PC-3 (cell line): ENCODE measurements at regions not wholly inside any gene's neighbourhood (a gene's known extent, or its start where the extent isn't known, plus 50 kb on each side); places are given as distances from the start of the nearest gene placed in this dataset.

ENCODE experiments used
- ATAC-seq: fragments of 200-7000 bp; cut with Tn5 transposase; 2 replicates; pipeline ENCODE4 v1.9.1; 2020; ENCODE audit warnings: mild to moderate bottlenecking, moderate library complexity
- BruUV-seq: library from RNA; stranded (reverse); fragments of 400-500 nt; replicated peaks from 2 replicates; lab custom pipeline; 2021; lab: Mats Ljungman, UMichigan
- CTCF ChIA-PET: fragments of 300-600 bp; sonication (Branson Sonifier 250); formaldehyde crosslinking; loops from one replicate; lab custom pipeline; 2022; ENCODE audit warnings: antibody characterized with exemption; lab: Charles Lee
- POLR2A ChIA-PET: fragments of 300-600 bp; sonication (Branson Sonifier 250); formaldehyde crosslinking; loops from one replicate; lab custom pipeline; 2022; ENCODE audit warnings: antibody characterized with exemption; ENCODE audit not compliant: unreplicated experiment; lab: Charles Lee
- DNase-seq: peaks from one replicate; pipeline ENCODE4 v3.0.0-alpha.2; 2015
- H2AFZ ChIP-seq: fragments of 300-600 bp; sonication (generic); 2 replicates; pipeline ENCODE4 v1.6.0; 2016; ENCODE audit warnings: antibody characterized with exemption, low read length
- H3F3A ChIP-seq: fragments of 300-600 bp; sonication (generic); one replicate; pipeline ENCODE4 v1.6.0; 2017; ENCODE audit warnings: antibody characterized with exemption, low read length, control low read depth, mild to moderate bottlenecking; ENCODE audit not compliant: unreplicated experiment
- H3K27ac ChIP-seq: fragments of 300-600 bp; sonication (generic); 2 replicates; pipeline ENCODE4 v1.5.1; 2016; ENCODE audit warnings: mild to moderate bottlenecking, low read length
- H3K27me3 ChIP-seq: fragments of 300-600 bp; sonication (generic); 2 replicates; pipeline ENCODE4 v1.6.1; 2016; ENCODE audit warnings: low read length, mixed read lengths
- H3K36me3 ChIP-seq: fragments of 300-600 bp; sonication (generic); 2 replicates; pipeline ENCODE4 v1.6.1; 2016; ENCODE audit warnings: low read depth, mixed run types, low read length, mixed read lengths
- H3K4me1 ChIP-seq: fragments of 300-600 bp; sonication (generic); 2 replicates; pipeline ENCODE4 v1.5.1; 2016; ENCODE audit warnings: low read length; ENCODE audit not compliant: insufficient read depth
- H3K4me2 ChIP-seq: fragments of 300-600 bp; sonication (generic); 2 replicates; pipeline ENCODE4 v1.6.0; 2016; ENCODE audit warnings: low read length
- H3K4me3 ChIP-seq: fragments of 300-600 bp; sonication (generic); 2 replicates; pipeline ENCODE4 v1.5.1; 2016; ENCODE audit warnings: mild to moderate bottlenecking, low read length, mixed read lengths
- H3K79me2 ChIP-seq: fragments of 300-600 bp; sonication (generic); 2 replicates; pipeline ENCODE4 v1.6.1; 2017; ENCODE audit warnings: low read length, mixed read lengths
- H3K9ac ChIP-seq: fragments of 300-600 bp; sonication (generic); 2 replicates; pipeline ENCODE4 v1.6.0; 2016; ENCODE audit warnings: mild to moderate bottlenecking, low read length
- H3K9me2 ChIP-seq: fragments of 300-600 bp; sonication (generic); replicated peaks from 2 replicates; pipeline ENCODE4 v1.6.1; 2016; ENCODE audit warnings: mixed run types, low read length, mixed read lengths
- H3K9me3 ChIP-seq: fragments of 300-600 bp; sonication (generic); 2 replicates; pipeline ENCODE4 v1.6.1; 2016; ENCODE audit warnings: low read length, mixed read lengths
- H4K20me1 ChIP-seq: fragments of 300-600 bp; sonication (generic); 2 replicates; pipeline ENCODE4 v1.6.1; 2016; ENCODE audit warnings: low read length, mixed read lengths
- EZH2 ChIP-seq: fragments of 300-600 bp; sonication (generic); IDR thresholded peaks from one replicate; pipeline ENCODE4 v1.6.1; 2017; ENCODE audit warnings: antibody characterized with exemption, mild to moderate bottlenecking, low read length; ENCODE audit not compliant: unreplicated experiment
- EZH2phosphoT487 ChIP-seq: fragments of 300-600 bp; sonication (generic); IDR thresholded peaks from 2 replicates; pipeline ENCODE4 v1.6.1; 2018; ENCODE audit warnings: mild to moderate bottlenecking, antibody characterized with exemption, low read length, borderline replicate concordance
- intact Hi-C: fragments of 100-400 bp; cut with micrococcal nuclease; formaldehyde crosslinking; loops from 2 replicates; pipeline ENCODE4 v1.9.0; 2023
- TF ChIP-seq, protein P1 (sequence below): fragments of 300-600 bp; sonication (generic); conservative IDR thresholded peaks from 2 replicates; pipeline ENCODE4 v1.5.1; 2017; ENCODE audit warnings: antibody characterized with exemption, low read depth, mild to moderate bottlenecking, low read length

DNA sequence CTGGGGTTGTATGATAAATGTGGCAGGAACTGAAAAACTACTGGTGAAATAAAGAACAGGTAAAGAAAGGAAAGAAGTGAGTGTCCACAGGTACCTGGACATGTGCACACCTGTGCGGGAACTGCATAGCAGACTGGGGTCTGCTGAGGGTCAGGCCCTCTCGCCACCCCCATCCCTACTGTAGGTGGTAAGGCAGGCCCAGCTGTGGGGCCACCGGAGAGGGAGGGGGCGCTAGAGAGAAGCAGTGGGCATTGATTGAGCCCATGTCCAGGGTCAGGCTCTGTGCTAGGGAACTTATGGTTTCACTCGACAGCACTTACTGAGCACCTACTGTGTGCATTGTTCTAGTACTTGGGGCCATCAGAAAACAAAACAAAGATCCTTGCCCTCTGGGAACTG lies 400.5 kb downstream of the MATN1 start:
- Histone ChIP-seq H4K20me1 (no peaks in the 10 kb centered on the region), H3K4me2 (no peak overlapping the region), H3F3A (no peaks in the 10 kb centered on the region), H3K36me3 (no peaks in the 10 kb centered on the region), H3K9ac (no peak overlapping the region), H3K9me3 (no peaks in the 10 kb centered on the region), H3K4me3 (no peak overlapping the region), H3K27ac (no peak overlapping the region), H3K9me2 (no peaks in the 10 kb centered on the region), H2AFZ (no peak overlapping the region), H3K4me1 (no peaks in the 10 kb centered on the region), H3K79me2 (no peaks in the 10 kb centered on the region), H3K27me3 (peaks cover 19% of the 10 kb centered on the region)
- POLR2A ChIA-PET = no interaction called here
- DNase-seq (no peak), ATAC-seq (no peak)
- TF ChIP-seq, protein P1, sequence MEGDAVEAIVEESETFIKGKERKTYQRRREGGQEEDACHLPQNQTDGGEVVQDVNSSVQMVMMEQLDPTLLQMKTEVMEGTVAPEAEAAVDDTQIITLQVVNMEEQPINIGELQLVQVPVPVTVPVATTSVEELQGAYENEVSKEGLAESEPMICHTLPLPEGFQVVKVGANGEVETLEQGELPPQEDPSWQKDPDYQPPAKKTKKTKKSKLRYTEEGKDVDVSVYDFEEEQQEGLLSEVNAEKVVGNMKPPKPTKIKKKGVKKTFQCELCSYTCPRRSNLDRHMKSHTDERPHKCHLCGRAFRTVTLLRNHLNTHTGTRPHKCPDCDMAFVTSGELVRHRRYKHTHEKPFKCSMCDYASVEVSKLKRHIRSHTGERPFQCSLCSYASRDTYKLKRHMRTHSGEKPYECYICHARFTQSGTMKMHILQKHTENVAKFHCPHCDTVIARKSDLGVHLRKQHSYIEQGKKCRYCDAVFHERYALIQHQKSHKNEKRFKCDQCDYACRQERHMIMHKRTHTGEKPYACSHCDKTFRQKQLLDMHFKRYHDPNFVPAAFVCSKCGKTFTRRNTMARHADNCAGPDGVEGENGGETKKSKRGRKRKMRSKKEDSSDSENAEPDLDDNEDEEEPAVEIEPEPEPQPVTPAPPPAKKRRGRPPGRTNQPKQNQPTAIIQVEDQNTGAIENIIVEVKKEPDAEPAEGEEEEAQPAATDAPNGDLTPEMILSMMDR = no peak; the same call in 1 of the 2 replicates
- no peak for TF ChIP-seq EZH2
- BruUV-seq = no TSS peak
- intact Hi-C loops = no loop called here
- CTCF ChIA-PET = no interaction called here

DNA sequence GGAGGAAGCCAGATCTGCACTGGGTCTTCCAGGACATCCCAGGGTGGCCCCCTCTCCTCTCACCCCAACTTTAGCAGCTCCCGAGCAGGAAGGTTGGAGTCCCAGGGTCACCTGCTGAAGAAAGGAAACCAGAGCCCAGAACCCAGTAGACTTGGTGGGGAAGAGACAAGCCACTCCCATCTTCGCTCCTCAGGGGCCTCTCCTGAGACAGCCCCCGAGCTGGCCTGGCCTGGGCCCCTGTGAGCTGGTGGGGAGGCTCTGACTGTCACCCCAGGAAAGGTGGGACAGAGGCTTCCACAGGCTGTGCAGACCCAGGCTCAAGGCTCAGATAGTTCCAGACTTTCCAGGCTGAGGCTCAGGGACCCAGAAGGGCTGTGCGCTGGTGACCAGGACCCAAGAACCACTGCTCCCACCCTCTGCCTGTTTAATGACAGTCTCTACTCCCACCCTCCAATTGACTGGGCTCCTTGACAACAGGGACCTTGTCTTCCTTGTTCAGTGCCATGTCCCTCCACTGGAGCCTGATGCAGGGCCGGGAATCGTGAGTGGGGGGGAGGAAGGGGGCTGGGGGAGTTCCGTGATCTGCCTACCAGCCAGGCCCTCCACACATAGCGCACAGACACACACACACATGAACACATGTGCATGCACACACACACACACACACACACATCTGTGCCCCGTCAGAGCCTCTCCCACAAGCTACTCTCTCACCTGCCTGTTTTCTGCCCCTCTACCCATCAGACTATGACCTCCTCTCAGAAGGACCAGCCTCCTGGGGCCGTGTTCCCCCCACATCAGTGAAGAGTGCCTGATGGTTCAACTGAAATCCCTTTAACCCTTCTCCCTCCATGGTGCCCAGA lies 401.2 kb downstream of the MATN1 start:
- intact Hi-C loops = no loop called here
- no peaks in the 10 kb centered on the region for H3K79me2 ChIP-seq
- H3K4me2 ChIP-seq = no peak overlapping the region
- ChIA-PET CTCF (no interaction called here), POLR2A (no interaction called here)
- no peak overlapping the region for H3K4me3 ChIP-seq
- ATAC-seq (no peak), DNase-seq (no peak)
- no peaks in the 10 kb centered on the region for H3K4me1 ChIP-seq
- no peaks in the 10 kb centered on the region for H3K36me3 ChIP-seq
- peaks cover 14% of the 10 kb centered on the region for H3K27me3 ChIP-seq
- TF ChIP-seq EZH2 (no peak), EZH2phosphoT487 (no peak)
- TF ChIP-seq, protein P1 = no peak
- no peaks in the 10 kb centered on the region for H4K20me1 ChIP-seq
- no peaks in the 10 kb centered on the region for H3K9me2 ChIP-seq
- no TSS peak for BruUV-seq
- no peak overlapping the region for H3K27ac ChIP-seq
- H3F3A ChIP-seq = no peaks in the 10 kb centered on the region
- no peak overlapping the region for H2AFZ ChIP-seq
- no peak overlapping the region for H3K9ac ChIP-seq
- no peaks in the 10 kb centered on the region for H3K9me3 ChIP-seq

GRCh38 chr1:30321246-30321910 lies 402.0 kb downstream of the MATN1 start:
- TF ChIP-seq EZH2phosphoT487 = no peak
- Histone ChIP-seq H3K9me3 (no peaks in the 10 kb centered on the region; the same call in 1 of the 2 replicates), H4K20me1 (no peaks in the 10 kb centered on the region), H3F3A (no peaks in the 10 kb centered on the region), H3K27me3 (peaks cover 6% of the 10 kb centered on the region; the same call in 1 of the 2 replicates), H3K4me2 (no peak overlapping the region), H3K27ac (no peak overlapping the region), H3K9ac (no peak overlapping the region), H3K4me1 (no peaks in the 10 kb centered on the region), H3K4me3 (no peak overlapping the region), H3K36me3 (no peaks in the 10 kb centered on the region), H3K79me2 (no peaks in the 10 kb centered on the region), H2AFZ (no peak overlapping the region), H3K9me2 (no peaks in the 10 kb centered on the region)
- ChIA-PET POLR2A (no interaction called here), CTCF (interaction anchor here (0.6 kb wide), 1 partner anchor 615 kb away, joined by 3 read pairs; no protein-coding TSS in a partner anchor)
- DNase-seq (no peak), ATAC-seq (no peak)
- intact Hi-C loops = no loop called here
- BruUV-seq = no TSS peak
